ENCODE measurements at regions not wholly inside any gene's neighbourhood (a gene's known extent, or its start where the extent isn't known, plus 50 kb on each side); places are given as distances from the start of the nearest gene placed in this dataset.
A peak's percentile ranks its signal among the peaks of the same experiment; 100 is the strongest.

DNA sequence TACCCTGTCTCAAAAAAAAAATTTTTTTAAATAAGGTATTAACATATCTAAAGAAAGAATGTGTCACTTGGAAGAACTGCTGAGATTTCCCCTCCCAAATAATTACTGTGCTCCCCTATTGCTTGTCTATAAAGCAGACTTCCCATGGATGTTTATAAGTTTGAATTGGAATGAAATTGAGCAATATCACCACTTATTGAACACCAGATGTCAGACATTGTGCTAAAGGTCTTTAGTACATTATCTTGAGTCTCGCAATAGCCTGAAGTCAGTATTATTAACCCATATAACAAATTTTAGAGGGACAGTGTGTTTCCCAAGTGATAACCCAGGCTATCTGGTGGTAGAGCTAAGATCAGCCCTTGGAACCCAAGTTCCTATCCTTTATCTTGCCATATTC is 69.0 kb upstream of the EPCAM start:
- Histone ChIP-seq H3K4me2 (replicated peaks; ENCODE audit: low read depth, low read length, poor library complexity, severe bottlenecking) (peak overlapping the region; percentile 69), H4K20me1 (ENCODE audit: control insufficient read depth, insufficient read depth, low read length, poor library complexity, severe bottlenecking) (no peaks in the 10 kb centered on the region), H3K36me3 (replicated peaks in 1 of 2; ENCODE audit: control extremely low read depth in 1 of 2, control insufficient read depth in 1 of 2, extremely low read depth in 1 of 2, insufficient read depth in 2 of 2, low read length in 1 of 2) (no peaks in the 10 kb centered on the region), H3K9me3 (ENCODE audit: control extremely low read depth in 1 of 3, control insufficient read depth in 2 of 3, insufficient read depth in 1 of 3, low read length in 2 of 3) (no peaks in the 10 kb centered on the region), H3K9ac (ENCODE audit: low read length) (peak overlapping the region; percentile 43), H2AFZ (ENCODE audit: insufficient read depth, low read depth, low read length, poor library complexity, severe bottlenecking) (no peak overlapping the region), H3K27me3 (replicated peaks in 1 of 4; ENCODE audit: control extremely low read depth in 1 of 4, control insufficient read depth in 3 of 4, insufficient read depth in 4 of 4, low read length in 3 of 4) (peaks cover 0 to 9% (median 0%) of the 10 kb centered on the region in 4 experiments), H3K4me3 (ENCODE audit: control extremely low read depth in 1 of 5, extremely low read depth in 1 of 5, insufficient read depth in 1 of 5, low read depth in 2 of 5, low read length in 4 of 5) (no peak overlapping the region), H3K79me2 (ENCODE audit: control insufficient read depth, insufficient read depth, low read length) (no peaks in the 10 kb centered on the region), H3K4me1 (ENCODE audit: control insufficient read depth in 2 of 2, insufficient read depth in 2 of 2, low read length in 2 of 2) (peaks cover 27 to 35% of the 10 kb centered on the region in 2 donors), H3K27ac (ENCODE audit: low read length in 2 of 2) (peak overlapping the region in 1 of 2 donors; percentile 62)
- Mint-ChIP-seq H3K4me3 (peak overlapping the region; percentile 81), H3K27me3 (no peaks in the 10 kb centered on the region), H3K4me1 (peaks cover 40% of the 10 kb centered on the region), H3K27ac (peak overlapping the region; percentile 53), H3K9me3 (ENCODE audit: insufficient read depth) (no peaks in the 10 kb centered on the region)
- ATAC-seq (ENCODE audit: low read depth) = no peak
- no CpG with 5 or more reads among the region's 1 CpG for WGBS (ENCODE audit: insufficient coverage)
- ChIA-PET CTCF (interaction anchor here (0.6 to 5.2 kb wide), 10 partner anchors 11 to 1122 kb away, joined by 3 to 42 read pairs (median 6); no protein-coding TSS in a partner anchor), POLR2A (interaction anchor here (0.7 to 1.3 kb wide), 2 partner anchors 11 to 191 kb away, joined by 7 to 12 read pairs; no protein-coding TSS in a partner anchor)
- DNase-seq = no peak
- intact Hi-C loops (cut with micrococcal nuclease) = loop anchor here (1.0 to 5.0 kb wide), 3 partner anchors 10 to 263 kb away; no protein-coding TSS in a partner anchor
- TF ChIP-seq EZH2 (IDR thresholded peaks at IDR 0.05; ENCODE audit: borderline replicate concordance, insufficient read depth, low read depth, low read length, poor library complexity, severe bottlenecking) (no peak), CTCF (IDR thresholded peaks at IDR 0.05) (no peak)

GRCh38 chr2:47299555-47299954 is 69.6 kb upstream of the EPCAM start:
- no peaks in the 10 kb centered on the region for H3K36me3 ChIP-seq (replicated peaks in 1 of 2; ENCODE audit: control extremely low read depth in 1 of 2, control insufficient read depth in 1 of 2, extremely low read depth in 1 of 2, insufficient read depth in 2 of 2, low read length in 1 of 2)
- no peak overlapping the region for H3K9ac ChIP-seq (ENCODE audit: low read length)
- CTCF ChIA-PET = interaction anchor here (0.6 to 2.1 kb wide), 5 partner anchors 11 to 100 kb away, joined by 3 to 14 read pairs (median 5); no protein-coding TSS in a partner anchor
- H3K79me2 ChIP-seq (ENCODE audit: control insufficient read depth, insufficient read depth, low read length) = no peaks in the 10 kb centered on the region
- H2AFZ ChIP-seq (ENCODE audit: insufficient read depth, low read depth, low read length, poor library complexity, severe bottlenecking) = no peak overlapping the region
- no peak overlapping the region for H3K4me3 ChIP-seq (ENCODE audit: control extremely low read depth in 1 of 5, extremely low read depth in 1 of 5, insufficient read depth in 1 of 5, low read depth in 2 of 5, low read length in 4 of 5)
- peaks cover 27 to 35% of the 10 kb centered on the region in 2 donors for H3K4me1 ChIP-seq (ENCODE audit: control insufficient read depth in 2 of 2, insufficient read depth in 2 of 2, low read length in 2 of 2)
- no peaks in the 10 kb centered on the region for H4K20me1 ChIP-seq (ENCODE audit: control insufficient read depth, insufficient read depth, low read length, poor library complexity, severe bottlenecking)
- ATAC-seq (ENCODE audit: low read depth) (no peak), DNase-seq (no peak)
- intact Hi-C loops (cut with micrococcal nuclease) = no loop called here
- H3K4me2 ChIP-seq (replicated peaks; ENCODE audit: low read depth, low read length, poor library complexity, severe bottlenecking) = no peak overlapping the region
- WGBS (ENCODE audit: insufficient coverage) = 95% methylated on average over 8 of the region's 9 CpGs
- Mint-ChIP-seq H3K4me3 (no peak overlapping the region), H3K27me3 (no peaks in the 10 kb centered on the region), H3K4me1 (peaks cover 40% of the 10 kb centered on the region), H3K9me3 (ENCODE audit: insufficient read depth) (no peaks in the 10 kb centered on the region), H3K27ac (peak overlapping the region; percentile 26)
- TF ChIP-seq CTCF (IDR thresholded peaks at IDR 0.05) = no peak
- TF ChIP-seq EZH2 (IDR thresholded peaks at IDR 0.05; ENCODE audit: borderline replicate concordance, insufficient read depth, low read depth, low read length, poor library complexity, severe bottlenecking) = no peak
- peaks cover 0 to 9% (median 0%) of the 10 kb centered on the region in 4 experiments for H3K27me3 ChIP-seq (replicated peaks in 1 of 4; ENCODE audit: control extremely low read depth in 1 of 4, control insufficient read depth in 3 of 4, insufficient read depth in 4 of 4, low read length in 3 of 4)
- POLR2A ChIA-PET = interaction anchor here (0.7 kb wide), 1 partner anchor 190 kb away, joined by 7 read pairs; no protein-coding TSS in a partner anchor
- H3K27ac ChIP-seq (ENCODE audit: low read length in 2 of 2) = no peak overlapping the region
- no peaks in the 10 kb centered on the region for H3K9me3 ChIP-seq (ENCODE audit: control extremely low read depth in 1 of 3, control insufficient read depth in 2 of 3, insufficient read depth in 1 of 3, low read length in 2 of 3)
